B cell (primary cell): ENCODE measurements at regions not wholly inside any gene's neighbourhood (a gene's known extent, or its start where the extent isn't known, plus 50 kb on each side); places are given as distances from the start of the nearest gene placed in this dataset.

Source experiments
- ATAC-seq: fragments of 200-7000 bp; cut with Tn5 transposase; one replicate; pipeline ENCODE4 v1.10.0; 2021; ENCODE audit warnings: low read depth, mild to moderate bottlenecking, moderate number of reproducible peaks, moderate library complexity
- CTCF ChIA-PET: fragments of 350-600 bp; sonication (Branson Sonifier 250); formaldehyde crosslinking; loops from one replicate; lab custom pipeline; 2021; ENCODE audit warnings: antibody characterized with exemption, inconsistent platforms; lab: Charles Lee
- POLR2A ChIA-PET: fragments of 350-600 bp; sonication (Branson Sonifier 250); formaldehyde crosslinking; loops from one replicate; lab custom pipeline; 2021; ENCODE audit warnings: antibody characterized with exemption; lab: Charles Lee
- DNase-seq: peaks from one replicate; pipeline ENCODE4 v3.0.0; 2013
- H2AFZ ChIP-seq: 2 replicates; pipeline ENCODE4 v1.6.1; 2012; ENCODE audit warnings: mild to moderate bottlenecking, low read depth, low read length; ENCODE audit not compliant: insufficient read depth, poor library complexity, severe bottlenecking
- H3K27ac ChIP-seq, 2 donors: 1 replicate in 1 of 2; 2 replicates in 1 of 2; pipeline ENCODE4 v1.5.1; 2012 to 2013; ENCODE audit warnings: low read length in 2 of 2, mild to moderate bottlenecking in 2 of 2, moderate library complexity in 1 of 2
- H3K27me3 ChIP-seq, 4 experiments: fragments of 200-600 bp in 1 of 4; sonication (generic) in 1 of 4; replicated peaks in 1 of 4; 1 replicate in 2 of 4; 2 replicates in 2 of 4; pipeline versions ENCODE4 v1.6.1 to v1.7.0; 2013 to 2016; ENCODE audit warnings: low read length in 3 of 4, mild to moderate bottlenecking in 2 of 4, mixed read lengths in 1 of 4, moderate library complexity in 1 of 4; ENCODE audit not compliant: insufficient read depth in 4 of 4, control insufficient read depth in 3 of 4; ENCODE audit errors: control extremely low read depth in 1 of 4
- H3K36me3 ChIP-seq, 2 experiments: replicated peaks in 1 of 2; 1 replicate in 1 of 2; 2 replicates in 1 of 2; pipeline versions ENCODE4 v1.6.1 to v1.7.1; 2013; ENCODE audit warnings: low read length in 1 of 2; ENCODE audit not compliant: insufficient read depth in 2 of 2, control insufficient read depth in 1 of 2; ENCODE audit errors: control extremely low read depth in 1 of 2, extremely low read depth in 1 of 2
- H3K4me1 ChIP-seq, 2 donors: fragments of 200-600 bp in 1 of 2; sonication (generic) in 1 of 2; 1 replicate in 1 of 2; 2 replicates in 1 of 2; pipeline versions ENCODE4 v1.5.1 to v1.6.1; 2013 to 2017; ENCODE audit warnings: low read length in 2 of 2; ENCODE audit not compliant: control insufficient read depth in 2 of 2, insufficient read depth in 2 of 2
- H3K4me2 ChIP-seq: replicated peaks from 2 replicates; pipeline ENCODE3; 2012; ENCODE audit warnings: mild to moderate bottlenecking, low read depth, low read length; ENCODE audit not compliant: poor library complexity, severe bottlenecking
- H3K4me3 ChIP-seq, 5 experiments: fragments of 200-600 bp in 1 of 5; sonication (generic) in 1 of 5; 1 replicate in 3 of 5; 2 replicates in 2 of 5; pipeline versions ENCODE4 v1.5.1 to v1.7.0; 2011 to 2016; ENCODE audit warnings: low read length in 4 of 5, mild to moderate bottlenecking in 4 of 5, low read depth in 2 of 5, control low read depth in 1 of 5, moderate library complexity in 1 of 5; ENCODE audit not compliant: insufficient read depth in 1 of 5; ENCODE audit errors: control extremely low read depth in 1 of 5, extremely low read depth in 1 of 5
- H3K79me2 ChIP-seq: fragments of 200-600 bp; sonication (generic); one replicate; pipeline ENCODE4 v1.6.0; 2016; ENCODE audit warnings: low read length; ENCODE audit not compliant: control insufficient read depth, insufficient read depth
- H3K9ac ChIP-seq: fragments of 200-600 bp; sonication (generic); 2 replicates; pipeline ENCODE4 v1.6.1; 2017; ENCODE audit warnings: mild to moderate bottlenecking, low read length, moderate library complexity
- H3K9me3 ChIP-seq, 3 donors: one replicate each; pipeline versions ENCODE4 v1.6.1 to v1.7.1; 2013; ENCODE audit warnings: low read length in 2 of 3; ENCODE audit not compliant: control insufficient read depth in 2 of 3, insufficient read depth in 1 of 3; ENCODE audit errors: control extremely low read depth in 1 of 3
- H4K20me1 ChIP-seq: 2 replicates; pipeline ENCODE4 v1.6.0; 2012; ENCODE audit warnings: mild to moderate bottlenecking, low read length; ENCODE audit not compliant: insufficient read depth, control insufficient read depth, poor library complexity, severe bottlenecking
- H3K27ac Mint-ChIP-seq: one replicate; pipeline ENCODE4 v1.8.0; 2021; ENCODE audit warnings: mixed read lengths
- H3K27me3 Mint-ChIP-seq: one replicate; pipeline ENCODE4 v1.8.0; 2021; ENCODE audit warnings: mixed read lengths
- H3K4me1 Mint-ChIP-seq: one replicate; pipeline ENCODE4 v1.8.0; 2021; ENCODE audit warnings: mixed read lengths
- H3K4me3 Mint-ChIP-seq: one replicate; pipeline ENCODE4 v1.8.0; 2021; ENCODE audit warnings: mixed read lengths
- H3K9me3 Mint-ChIP-seq: one replicate; pipeline ENCODE4 v1.8.0; 2022; ENCODE audit warnings: mixed read lengths; ENCODE audit not compliant: insufficient read depth
- CTCF ChIP-seq: fragments of 200-600 bp; IDR thresholded peaks from one replicate; pipeline ENCODE4 v1.8.0; 2022; ENCODE audit warnings: antibody characterized with exemption, mild to moderate bottlenecking
- EZH2 ChIP-seq: IDR thresholded peaks from 2 replicates; pipeline ENCODE4 v1.6.1; 2012; ENCODE audit warnings: borderline replicate concordance, low read depth, mild to moderate bottlenecking, moderate library complexity, low read length; ENCODE audit not compliant: insufficient read depth, poor library complexity, severe bottlenecking
- WGBS: methylation state at CpG from one replicate; pipeline ENCODE4 v1.1.5; 2013; ENCODE audit warnings: missing lambda C conversion rate; ENCODE audit not compliant: insufficient coverage; 5-methylcytosine and 5-hydroxymethylcytosine counted together
- intact Hi-C: fragments of 100-400 bp; cut with micrococcal nuclease; formaldehyde crosslinking; loops from one replicate; pipeline ENCODE4 v1.10.0; 2022

GRCh38 chr1:94599095-94599813 is 57.7 kb upstream of the F3 start:
- Mint-ChIP-seq H3K4me3 (no peak overlapping the region), H3K27ac (no peak overlapping the region), H3K9me3 (no peaks in the 10 kb centered on the region), H3K27me3 (peaks cover 13% of the 10 kb centered on the region), H3K4me1 (peaks cover 2% of the 10 kb centered on the region)
- Histone ChIP-seq H3K4me2 (no peak overlapping the region), H3K4me3 (no peak overlapping the region), H3K27me3 (peaks cover 0 to 3% (median 0%) of the 10 kb centered on the region in 4 experiments), H3K9ac (no peak overlapping the region), H3K79me2 (no peaks in the 10 kb centered on the region), H4K20me1 (no peaks in the 10 kb centered on the region), H3K4me1 (no peaks in the 10 kb centered on the region), H3K36me3 (no peaks in the 10 kb centered on the region), H3K27ac (no peak overlapping the region), H3K9me3 (no peaks in the 10 kb centered on the region), H2AFZ (no peak overlapping the region)
- intact Hi-C loops = no loop called here
- no peak for TF ChIP-seq EZH2
- no peak for TF ChIP-seq CTCF
- POLR2A ChIA-PET = no interaction called here
- 95% methylated on average over 7 of the region's 11 CpGs for WGBS
- ATAC-seq = no peak
- no peak for DNase-seq
- CTCF ChIA-PET = no interaction called here

GRCh38 chr1:94597701-94598100 is 56.1 kb upstream of the F3 start:
- Histone ChIP-seq H3K9me3 (no peaks in the 10 kb centered on the region), H3K79me2 (no peaks in the 10 kb centered on the region), H3K27ac (no peak overlapping the region), H3K9ac (no peak overlapping the region), H2AFZ (no peak overlapping the region), H4K20me1 (no peaks in the 10 kb centered on the region), H3K36me3 (no peaks in the 10 kb centered on the region), H3K4me1 (no peaks in the 10 kb centered on the region), H3K27me3 (peaks cover 0 to 3% (median 0%) of the 10 kb centered on the region in 4 experiments), H3K4me2 (no peak overlapping the region), H3K4me3 (no peak overlapping the region)
- intact Hi-C loops = no loop called here
- peaks cover 2% of the 10 kb centered on the region for H3K4me1 Mint-ChIP-seq
- no peak for DNase-seq
- no peak for TF ChIP-seq EZH2
- TF ChIP-seq CTCF = no peak
- H3K4me3 Mint-ChIP-seq = no peak overlapping the region
- H3K27me3 Mint-ChIP-seq = peaks cover 6% of the 10 kb centered on the region
- ChIA-PET POLR2A (no interaction called here), CTCF (interaction anchor here (1.1 kb wide), 1 partner anchor 69 kb away, joined by 3 read pairs; no protein-coding TSS in a partner anchor)
- ATAC-seq = no peak
- no peaks in the 10 kb centered on the region for H3K9me3 Mint-ChIP-seq
- 100% methylated on average over 1 of the region's 3 CpGs for WGBS
- no peak overlapping the region for H3K27ac Mint-ChIP-seq
